NCI-H187 treated with DMSO at 0.1 percent for 48 hours (cell line): ENCODE measurements at regions not wholly inside any gene's neighbourhood (a gene's known extent, or its start where the extent isn't known, plus 50 kb on each side); places are given as distances from the start of the nearest gene placed in this dataset.

ENCODE experiments used
- DNase-seq: peaks from one replicate; lab custom pipeline; 2025; lab: John Stamatoyannopoulos, UW

DNA sequence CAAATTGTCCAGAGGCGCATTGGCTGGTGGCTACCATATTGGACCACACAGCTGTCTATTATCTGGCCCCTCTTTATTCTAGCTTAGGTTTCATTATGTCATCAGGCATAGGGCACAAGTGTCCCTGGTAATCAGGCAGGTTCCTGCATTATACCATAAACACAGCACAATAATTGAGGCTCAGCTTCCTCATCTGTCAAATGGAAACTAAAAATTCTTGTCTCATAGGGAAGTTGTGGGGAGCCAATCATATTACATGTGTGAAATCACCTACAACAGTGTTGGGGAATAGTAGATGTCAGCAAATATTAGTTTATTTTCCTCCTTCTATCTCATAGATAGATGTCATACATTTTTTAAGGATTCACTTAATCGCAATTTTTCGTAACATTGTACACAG lies 231.0 kb upstream of the SORL1-AS1 start:
- DNase-seq: no peak
